Muscle of leg (tissue), 3 donors: ENCODE measurements at regions not wholly inside any gene's neighbourhood (a gene's known extent, or its start where the extent isn't known, plus 50 kb on each side); places are given as distances from the start of the nearest gene placed in this dataset.
A peak's percentile ranks its signal among the peaks of the same experiment; 100 is the strongest.
"Not testable (repeated sequence)": the region's sequence is repeated elsewhere in the genome, so short reads cannot be mapped to it uniquely, and the experiment has no call there.

Source experiments
- DNase-seq: peaks from one replicate; pipeline ENCODE4 v3.0.0; 2013
- H3K27ac ChIP-seq: one replicate; pipeline ENCODE4 v1.5.1; 2013; ENCODE audit warnings: mild to moderate bottlenecking, low read length, control low read depth
- H3K27me3 ChIP-seq: one replicate; pipeline ENCODE4 v1.6.1; 2013; ENCODE audit warnings: low read length; ENCODE audit not compliant: control insufficient read depth, insufficient read depth
- H3K36me3 ChIP-seq: one replicate; pipeline ENCODE4 v1.6.1; 2013; ENCODE audit warnings: low read length; ENCODE audit not compliant: control insufficient read depth, insufficient read depth
- H3K4me1 ChIP-seq: one replicate; pipeline ENCODE4 v1.6.1; 2013; ENCODE audit warnings: low read length; ENCODE audit not compliant: control insufficient read depth, insufficient read depth
- H3K4me3 ChIP-seq: one replicate; pipeline ENCODE4 v1.5.1; 2013; ENCODE audit warnings: low read length, control low read depth
- H3K9me3 ChIP-seq: replicated peaks from 2 replicates; pipeline ENCODE4 v1.6.1; 2013; ENCODE audit warnings: low read depth, low read length; ENCODE audit not compliant: control insufficient read depth
- WGBS: methylation state at CpG from one replicate; pipeline ENCODE4 v1.1.5; 2013; ENCODE audit warnings: missing lambda C conversion rate; ENCODE audit not compliant: insufficient coverage; 5-methylcytosine and 5-hydroxymethylcytosine counted together

DNA sequence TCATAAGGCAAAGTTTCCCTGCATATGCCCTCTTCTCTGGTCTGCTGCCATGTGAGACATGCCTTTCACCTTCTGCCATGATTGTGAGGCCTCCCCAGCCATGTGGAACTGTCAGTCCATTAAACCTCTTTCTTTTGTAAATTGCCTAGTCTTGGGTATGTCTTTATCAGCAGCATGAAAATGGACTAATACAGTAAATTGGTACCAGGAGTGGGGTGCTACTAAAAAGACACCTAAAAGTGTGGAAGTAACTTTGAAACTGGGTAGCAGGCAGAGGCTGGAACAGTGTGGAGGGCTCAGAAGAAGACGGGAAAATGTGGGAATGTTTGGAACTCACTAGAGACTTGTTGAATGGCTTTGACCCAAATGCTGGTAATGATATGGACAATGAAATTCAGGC lies 534.5 kb downstream of the GPAM start:
- not testable (repeated sequence) for H3K27me3 ChIP-seq, H3K4me1 ChIP-seq, H3K27ac ChIP-seq, DNase-seq, H3K36me3 ChIP-seq, H3K4me3 ChIP-seq, H3K9me3 ChIP-seq
- WGBS: 92% methylated on average over 1 of the region's 1 CpG

DNA sequence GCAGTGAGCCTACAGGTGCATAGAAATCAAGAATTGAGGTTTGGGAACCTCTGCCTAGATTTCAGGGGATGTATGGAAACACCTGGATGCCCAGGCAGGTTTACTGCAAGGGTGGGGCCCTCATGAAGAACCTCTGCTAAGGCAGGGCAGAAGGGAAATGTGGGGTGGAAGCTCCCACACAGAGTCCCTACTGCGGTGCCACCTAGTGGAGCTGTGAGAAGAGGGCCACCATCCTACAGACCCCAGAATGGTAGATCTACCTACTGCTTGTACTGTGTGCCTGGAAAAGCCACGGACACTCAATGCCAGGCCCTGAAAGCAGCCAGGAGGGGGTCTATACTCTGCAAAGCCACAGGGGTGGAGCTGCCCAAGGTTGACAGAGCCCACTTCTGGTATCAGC lies 533.5 kb downstream of the GPAM start:
- no peak overlapping the region for H3K27ac ChIP-seq
- no peaks in the 10 kb centered on the region for H3K4me1 ChIP-seq
- H3K9me3 ChIP-seq: peaks cover 8% of the 10 kb centered on the region
- no peak for DNase-seq
- 71% methylated on average over 2 of the region's 2 CpGs for WGBS
- H3K4me3 ChIP-seq: no peak overlapping the region
- H3K27me3 ChIP-seq: no peaks in the 10 kb centered on the region
- no peaks in the 10 kb centered on the region for H3K36me3 ChIP-seq

- no peak overlapping the region for H3K27ac ChIP-seq
- no peaks in the 10 kb centered on the region for H3K9me3 ChIP-seq
- H3K36me3 ChIP-seq: no peaks in the 10 kb centered on the region
- H3K4me1 ChIP-seq: no peaks in the 10 kb centered on the region
- H3K27me3 ChIP-seq: no peaks in the 10 kb centered on the region
- DNase-seq: no peak
- no peak overlapping the region for H3K4me3 ChIP-seq
Measured at GRCh38 chr10:111656066-111656465, 527.5 kb downstream of the GPAM start.

GRCh38 chr10:111677759-111678158 lies 505.8 kb downstream of the GPAM start:
- no CpG with 5 or more reads among the region's 1 CpG for WGBS
- no peaks in the 10 kb centered on the region for H3K9me3 ChIP-seq
- no peak overlapping the region for H3K4me3 ChIP-seq
- H3K4me1 ChIP-seq: no peaks in the 10 kb centered on the region
- H3K27ac ChIP-seq: no peak overlapping the region
- no peaks in the 10 kb centered on the region for H3K27me3 ChIP-seq
- no peaks in the 10 kb centered on the region for H3K36me3 ChIP-seq
- DNase-seq: no peak

DNA sequence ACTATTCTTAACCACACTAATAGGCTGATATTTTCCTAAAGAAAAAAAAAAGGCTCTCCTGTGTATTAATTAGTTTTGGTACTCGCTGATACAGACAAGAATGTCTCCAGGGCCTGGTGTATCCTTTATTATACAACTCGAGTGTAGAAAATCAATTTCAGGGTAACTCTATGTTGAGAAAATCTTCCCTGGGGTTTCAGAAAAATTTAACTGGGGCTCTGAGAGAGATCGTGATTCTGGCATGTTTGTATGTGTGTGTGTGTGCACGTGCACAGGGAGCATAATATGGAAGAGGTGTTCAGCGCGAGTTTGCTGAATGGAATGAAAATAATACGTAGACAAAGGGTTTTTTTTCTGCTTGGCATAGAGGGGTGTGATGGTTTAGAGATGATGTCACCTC lies 496.8 kb downstream of the GPAM start:
- Histone ChIP-seq H3K9me3 (no peaks in the 10 kb centered on the region), H3K4me3 (no peak overlapping the region), H3K4me1 (no peaks in the 10 kb centered on the region), H3K27ac (no peak overlapping the region), H3K27me3 (no peaks in the 10 kb centered on the region), H3K36me3 (no peaks in the 10 kb centered on the region)
- 82% methylated on average over 4 of the region's 7 CpGs for WGBS
- no peak for DNase-seq

GRCh38 chr10:111698711-111699110 lies 484.9 kb downstream of the GPAM start:
- 58% methylated on average over 1 of the region's 2 CpGs for WGBS
- Histone ChIP-seq H3K36me3 (no peaks in the 10 kb centered on the region), H3K27ac (no peak overlapping the region), H3K27me3 (no peaks in the 10 kb centered on the region), H3K4me1 (no peaks in the 10 kb centered on the region), H3K9me3 (no peaks in the 10 kb centered on the region), H3K4me3 (no peak overlapping the region)
- DNase-seq: peak; percentile 18

GRCh38 chr10:111703986-111704385 lies 479.6 kb downstream of the GPAM start:
- Histone ChIP-seq H3K27me3 (no peaks in the 10 kb centered on the region), H3K9me3 (no peaks in the 10 kb centered on the region), H3K27ac (no peak overlapping the region), H3K36me3 (no peaks in the 10 kb centered on the region), H3K4me1 (no peaks in the 10 kb centered on the region), H3K4me3 (no peak overlapping the region)
- peak; percentile 76 for DNase-seq
- WGBS: 83% methylated on average over 1 of the region's 2 CpGs

GRCh38 chr10:111705021-111705420 lies 478.5 kb downstream of the GPAM start:
- Histone ChIP-seq H3K27me3 (no peaks in the 10 kb centered on the region), H3K27ac (no peak overlapping the region), H3K4me3 (no peak overlapping the region), H3K9me3 (no peaks in the 10 kb centered on the region), H3K36me3 (no peaks in the 10 kb centered on the region), H3K4me1 (no peaks in the 10 kb centered on the region)
- 38% methylated on average over 1 of the region's 2 CpGs for WGBS
- peak; percentile 71 for DNase-seq

DNA sequence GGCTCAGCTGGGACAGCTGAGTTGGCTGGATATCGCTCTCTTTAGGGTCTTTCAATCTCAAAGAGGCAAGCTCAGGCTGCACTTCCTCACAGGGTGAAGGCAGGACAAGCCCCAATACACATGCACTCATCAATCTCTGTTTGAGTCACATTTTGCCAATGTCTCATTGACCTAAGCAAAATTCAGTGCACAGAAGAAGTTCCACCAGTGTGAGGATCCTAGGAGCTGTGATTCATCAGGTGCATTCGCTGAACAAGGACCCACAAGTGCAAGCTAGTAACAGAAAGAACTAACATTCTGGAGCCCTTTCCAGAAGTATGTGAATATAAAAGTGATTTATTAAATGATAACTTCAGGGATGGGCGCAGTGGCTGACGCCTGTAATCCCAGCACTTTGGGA lies 477.2 kb downstream of the GPAM start:
- Histone ChIP-seq H3K27ac (no peak overlapping the region), H3K9me3 (no peaks in the 10 kb centered on the region), H3K36me3 (no peaks in the 10 kb centered on the region), H3K4me1 (no peaks in the 10 kb centered on the region), H3K4me3 (no peak overlapping the region), H3K27me3 (no peaks in the 10 kb centered on the region)
- DNase-seq: no peak
- 75% methylated on average over 1 of the region's 4 CpGs for WGBS

DNA sequence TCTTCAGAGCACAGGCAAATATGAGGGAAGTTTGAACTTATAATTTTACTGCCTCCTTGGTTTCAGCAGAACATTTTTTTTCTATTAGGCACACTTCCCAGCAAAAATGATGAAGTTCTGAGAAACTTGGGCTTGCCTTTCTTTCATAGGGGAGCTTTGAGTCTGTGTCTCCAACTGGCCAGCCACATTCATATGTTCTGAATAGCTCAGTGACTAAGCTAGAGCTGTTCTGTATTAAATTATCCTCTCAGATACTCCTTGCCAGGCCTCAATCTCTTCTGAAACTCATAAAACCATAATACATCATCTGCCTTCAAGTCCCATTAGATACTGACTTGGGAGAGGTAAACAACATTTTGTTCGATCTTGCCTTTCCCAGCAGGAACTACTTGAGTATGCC lies 476.5 kb downstream of the GPAM start:
- DNase-seq: peak; percentile 51
- Histone ChIP-seq H3K27ac (no peak overlapping the region), H3K4me1 (no peaks in the 10 kb centered on the region), H3K27me3 (no peaks in the 10 kb centered on the region), H3K36me3 (no peaks in the 10 kb centered on the region), H3K4me3 (no peak overlapping the region), H3K9me3 (no peaks in the 10 kb centered on the region)
- WGBS: 83% methylated on average over 1 of the region's 1 CpG

DNA sequence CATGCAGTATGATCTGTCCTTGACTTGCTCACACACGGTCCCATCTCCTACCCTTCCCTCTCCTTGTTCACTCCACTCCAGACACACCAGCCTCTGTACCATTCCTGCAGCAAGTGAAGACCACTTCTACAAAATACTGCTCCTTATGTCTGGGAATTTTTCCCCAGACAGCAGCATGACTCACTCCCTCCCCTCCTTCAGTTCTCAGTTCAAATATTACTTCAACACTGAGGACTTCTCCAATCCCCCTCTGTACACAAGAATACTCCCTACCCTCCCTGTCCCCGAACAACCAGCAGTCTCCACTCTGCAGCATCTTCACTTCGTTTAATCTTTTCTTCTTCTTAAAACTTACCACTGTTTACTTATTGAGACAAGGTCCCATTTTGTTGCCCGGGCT lies 474.0 kb downstream of the GPAM start:
- Histone ChIP-seq H3K4me3 (no peak overlapping the region), H3K27ac (no peak overlapping the region), H3K27me3 (no peaks in the 10 kb centered on the region), H3K4me1 (no peaks in the 10 kb centered on the region), H3K9me3 (peaks cover 14% of the 10 kb centered on the region), H3K36me3 (no peaks in the 10 kb centered on the region)
- WGBS: 75% methylated on average over 3 of the region's 4 CpGs
- DNase-seq: no peak
